GM12892 (cell line): ENCODE measurements at regions not wholly inside any gene's neighbourhood (a gene's known extent, or its start where the extent isn't known, plus 50 kb on each side); places are given as distances from the start of the nearest gene placed in this dataset.

ENCODE experiments used
- POLR2A ChIP-seq: IDR thresholded peaks from 2 replicates; pipeline ENCODE4 v1.6.1; 2011; ENCODE audit warnings: low read depth, low read length, control low read depth
- POLR2AphosphoS5 ChIP-seq: IDR thresholded peaks from 2 replicates; pipeline ENCODE4 v1.6.1; 2011; ENCODE audit warnings: low read depth, low read length, control low read depth
- TAF1 ChIP-seq: IDR thresholded peaks from 2 replicates; pipeline ENCODE4 v1.6.1; 2011; ENCODE audit warnings: low read depth, mild to moderate bottlenecking, control low read depth, low read length, borderline replicate concordance

DNA sequence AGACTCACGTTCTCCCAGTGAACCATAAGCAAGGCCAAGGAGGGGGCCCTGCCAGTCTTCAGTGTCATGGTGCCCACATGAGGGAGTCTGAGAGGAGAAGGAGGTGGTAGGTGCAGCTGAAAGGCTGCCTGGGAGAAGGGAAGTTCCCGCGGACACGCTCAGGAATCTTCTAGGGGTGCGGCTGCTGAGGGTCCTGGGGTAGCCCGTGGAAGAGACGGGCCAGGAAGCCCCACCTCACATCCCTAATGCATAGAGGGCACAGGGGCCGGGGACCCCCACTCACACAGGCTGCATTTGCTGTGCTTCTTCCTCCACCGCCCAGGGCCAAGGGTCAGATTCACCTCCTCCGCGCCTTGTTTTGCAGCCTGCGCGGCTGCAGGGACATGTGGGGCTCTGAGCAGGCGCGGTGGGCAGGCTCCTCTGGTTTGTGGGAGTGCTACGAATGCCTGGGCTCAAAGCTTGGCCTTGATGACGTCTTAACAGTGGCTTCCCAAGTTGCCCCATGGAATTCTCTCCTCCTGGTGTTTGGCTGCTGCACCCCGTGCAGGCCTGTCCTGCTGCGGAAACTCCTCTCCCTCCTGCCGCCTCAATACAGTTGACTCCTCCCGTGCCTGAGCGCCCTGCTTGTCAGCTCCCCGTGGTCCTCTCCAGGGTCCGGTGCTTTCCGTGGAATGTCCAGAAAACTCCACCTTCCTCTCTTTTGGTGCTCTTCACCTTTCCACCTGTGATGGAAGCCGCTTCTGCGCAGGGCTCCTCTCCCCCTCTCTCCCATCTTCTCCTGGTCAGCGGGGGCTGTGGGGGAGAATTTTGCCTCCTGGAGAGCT is 95.7 kb downstream of the VAPA start:
- no peak for TF ChIP-seq POLR2A
- no peak for TF ChIP-seq POLR2AphosphoS5
- no peak for TF ChIP-seq TAF1
